BLaER1 treated with 17β-estradiol and CSF1 and Interleukin-3, amounts not matched to agents 10 nM and 100 nM (cell line): ENCODE measurements at regions not wholly inside any gene's neighbourhood (a gene's known extent, or its start where the extent isn't known, plus 50 kb on each side); places are given as distances from the start of the nearest gene placed in this dataset.
"Not testable (repeated sequence)": the region's sequence is repeated elsewhere in the genome, so short reads cannot be mapped to it uniquely, and the experiment has no call there.

Source experiments
- H3K27ac ChIP-seq, 11 experiments: shearing (Covaris generic); formaldehyde crosslinking; 2 replicates each; pipeline ENCODE4 v1.8.1; 2022
- H3K27me3 ChIP-seq, 11 experiments: shearing (Covaris generic); formaldehyde crosslinking; 2 replicates each; pipeline ENCODE4 v1.8.1; 2022
- H3K36me3 ChIP-seq, 11 experiments: shearing (Covaris generic); formaldehyde crosslinking; 2 replicates each; pipeline ENCODE4 v1.8.1; 2022
- H3K4me1 ChIP-seq, 10 experiments: shearing (Covaris generic); formaldehyde crosslinking; 2 replicates each; pipeline ENCODE4 v1.8.1; 2022
- H3K4me2 ChIP-seq, 11 experiments: shearing (Covaris generic); formaldehyde crosslinking; 2 replicates each; pipeline ENCODE4 v1.8.1; 2022
- H3K4me3 ChIP-seq, 10 experiments: shearing (Covaris generic); formaldehyde crosslinking; 2 replicates each; pipeline ENCODE4 v1.8.1; 2022
- H3K9ac ChIP-seq, 11 experiments: shearing (Covaris generic); formaldehyde crosslinking; 2 replicates each; pipeline ENCODE4 v1.8.1; 2022
- H3K9me3 ChIP-seq, 11 experiments: shearing (Covaris generic); formaldehyde crosslinking; replicated peaks in 1 of 11; 2 replicates each; pipeline ENCODE4 v1.8.1; 2022
- H4K20me1 ChIP-seq, 11 experiments: shearing (Covaris generic); formaldehyde crosslinking; 2 replicates each; pipeline ENCODE4 v1.8.1; 2022
- Cebpa-rat ChIP-seq, 11 experiments: shearing (Covaris generic); IDR thresholded peaks; 2 replicates each; pipeline ENCODE4 v1.8.1; 2022

DNA sequence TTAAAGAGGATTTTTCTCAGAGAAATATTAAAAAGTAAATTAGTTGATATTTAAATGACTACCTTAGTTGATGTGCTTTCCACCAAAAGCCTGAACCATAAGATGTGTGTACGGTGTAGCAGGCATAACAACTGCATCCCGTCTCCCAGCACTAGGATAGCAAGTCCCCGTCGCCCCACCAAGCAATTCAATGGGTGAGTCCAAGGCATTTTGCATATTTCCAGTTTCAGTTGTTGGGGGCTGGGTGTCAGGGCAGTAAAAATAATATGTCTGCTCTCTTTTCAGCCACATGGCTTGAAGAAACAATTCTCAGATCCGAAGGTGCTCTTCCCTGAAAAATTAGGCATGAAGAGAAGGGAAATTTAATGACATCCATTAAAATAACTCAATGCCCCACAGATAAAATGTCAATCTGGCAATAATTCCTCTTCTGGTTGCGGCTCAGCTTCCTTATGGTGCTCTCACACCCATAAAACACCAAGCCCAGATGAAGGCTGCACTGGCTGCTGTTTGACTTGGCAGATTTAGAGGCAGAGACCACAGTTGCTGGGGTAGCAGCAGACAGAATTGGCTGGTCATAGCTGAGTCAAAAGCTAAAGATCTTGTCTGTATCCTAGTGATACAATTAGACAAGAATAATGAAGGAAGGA lies 124.4 kb upstream of the ADCY2 start:
- Histone ChIP-seq H3K9me3 (no peaks in the 10 kb centered on the region), H3K4me3 (no peak overlapping the region), H3K9ac (no peak overlapping the region), H3K4me2 (no peak overlapping the region), H3K4me1 (no peaks in the 10 kb centered on the region), H3K27ac (no peak overlapping the region), H3K36me3 (no peaks in the 10 kb centered on the region), H3K27me3 (no peaks in the 10 kb centered on the region), H4K20me1 (no peaks in the 10 kb centered on the region)
- no peak for TF ChIP-seq Cebpa-rat (IDR thresholded peaks at IDR 0.05)

GRCh38 chr5:7272408-7272965 lies 123.5 kb upstream of the ADCY2 start:
- no peak for TF ChIP-seq Cebpa-rat (IDR thresholded peaks at IDR 0.05)
- H3K36me3 ChIP-seq, result no peaks in the 10 kb centered on the region
- no peaks in the 10 kb centered on the region for H3K4me1 ChIP-seq
- no peak overlapping the region for H3K4me2 ChIP-seq
- H3K9me3 ChIP-seq, result no peaks in the 10 kb centered on the region
- H3K27me3 ChIP-seq, result no peaks in the 10 kb centered on the region
- no peaks in the 10 kb centered on the region for H4K20me1 ChIP-seq
- H3K27ac ChIP-seq, result no peak overlapping the region
- H3K9ac ChIP-seq, result no peak overlapping the region
- no peak overlapping the region for H3K4me3 ChIP-seq

GRCh38 chr5:7274203-7274602 lies 121.7 kb upstream of the ADCY2 start:
- Histone ChIP-seq H3K27me3 (no peaks in the 10 kb centered on the region), H3K4me3 (no peak overlapping the region), H3K4me1 (no peaks in the 10 kb centered on the region), H3K27ac (no peak overlapping the region), H3K36me3 (no peaks in the 10 kb centered on the region), H3K4me2 (no peak overlapping the region), H4K20me1 (no peaks in the 10 kb centered on the region), H3K9me3 (no peaks in the 10 kb centered on the region), H3K9ac (no peak overlapping the region)
- no peak for TF ChIP-seq Cebpa-rat (IDR thresholded peaks at IDR 0.05)

DNA sequence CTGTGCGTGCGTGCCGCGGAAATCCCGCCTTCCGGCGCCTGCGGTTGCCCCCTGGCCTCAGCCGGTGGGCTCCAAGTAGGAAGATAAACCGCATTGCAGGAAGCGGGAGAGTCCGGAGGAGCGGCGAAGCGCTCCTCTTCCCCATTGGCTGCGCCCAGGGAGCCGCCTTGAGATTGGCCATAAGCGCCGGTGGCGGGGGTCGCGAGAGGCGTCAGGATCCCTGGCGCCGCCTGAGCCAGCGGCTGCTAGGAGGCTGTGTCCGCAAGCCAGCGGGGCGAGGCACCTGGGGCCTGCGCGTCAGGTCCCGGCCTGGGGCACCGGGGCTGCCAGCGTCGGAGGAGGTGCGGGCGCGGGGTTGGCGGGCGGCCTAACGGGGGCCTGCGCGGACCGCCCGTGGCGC lies 106.3 kb upstream of the ADCY2 start:
- H3K4me2 ChIP-seq, H3K27ac ChIP-seq, H3K36me3 ChIP-seq, H4K20me1 ChIP-seq, H3K4me1 ChIP-seq, H3K4me3 ChIP-seq, H3K9me3 ChIP-seq, H3K9ac ChIP-seq, H3K27me3 ChIP-seq: not testable (repeated sequence)

GRCh38 chr5:7297821-7298220 lies 98.1 kb upstream of the ADCY2 start:
- H3K9me3 ChIP-seq, H4K20me1 ChIP-seq, H3K36me3 ChIP-seq, H3K4me3 ChIP-seq, H3K9ac ChIP-seq, H3K27me3 ChIP-seq, H3K4me1 ChIP-seq, H3K27ac ChIP-seq, H3K4me2 ChIP-seq: not testable (repeated sequence)

- H3K27ac ChIP-seq, H3K4me3 ChIP-seq, H3K4me2 ChIP-seq, H3K9me3 ChIP-seq, H3K9ac ChIP-seq, H3K4me1 ChIP-seq, H3K27me3 ChIP-seq, H3K36me3 ChIP-seq, H4K20me1 ChIP-seq: not testable (repeated sequence)
Measured at GRCh38 chr5:7299731-7300130, 96.2 kb upstream of the ADCY2 start.

- not testable (repeated sequence) for H3K27ac ChIP-seq, H3K4me2 ChIP-seq, H3K9ac ChIP-seq, H3K9me3 ChIP-seq, H3K27me3 ChIP-seq, H3K4me3 ChIP-seq, H4K20me1 ChIP-seq, H3K36me3 ChIP-seq, H3K4me1 ChIP-seq
Measured at GRCh38 chr5:7305000-7305674, 90.8 kb upstream of the ADCY2 start.

- not testable (repeated sequence) for H3K9ac ChIP-seq, H3K9me3 ChIP-seq, H3K27ac ChIP-seq, H3K27me3 ChIP-seq, H3K4me3 ChIP-seq, H4K20me1 ChIP-seq, H3K4me2 ChIP-seq, H3K4me1 ChIP-seq, H3K36me3 ChIP-seq
Measured at GRCh38 chr5:7306556-7306955, 89.4 kb upstream of the ADCY2 start.

- H3K36me3 ChIP-seq, H3K9ac ChIP-seq, H3K4me2 ChIP-seq, H3K27ac ChIP-seq, H3K27me3 ChIP-seq, H3K9me3 ChIP-seq, H3K4me3 ChIP-seq, H3K4me1 ChIP-seq, H4K20me1 ChIP-seq: not testable (repeated sequence)
Measured at GRCh38 chr5:7307709-7308108, 88.2 kb upstream of the ADCY2 start.

GRCh38 chr5:7309715-7310114 lies 86.2 kb upstream of the ADCY2 start:
- not testable (repeated sequence) for H3K4me3 ChIP-seq, H3K4me1 ChIP-seq, H3K4me2 ChIP-seq, H3K9me3 ChIP-seq, H3K27ac ChIP-seq, H3K36me3 ChIP-seq, H3K9ac ChIP-seq, H3K27me3 ChIP-seq, H4K20me1 ChIP-seq

DNA sequence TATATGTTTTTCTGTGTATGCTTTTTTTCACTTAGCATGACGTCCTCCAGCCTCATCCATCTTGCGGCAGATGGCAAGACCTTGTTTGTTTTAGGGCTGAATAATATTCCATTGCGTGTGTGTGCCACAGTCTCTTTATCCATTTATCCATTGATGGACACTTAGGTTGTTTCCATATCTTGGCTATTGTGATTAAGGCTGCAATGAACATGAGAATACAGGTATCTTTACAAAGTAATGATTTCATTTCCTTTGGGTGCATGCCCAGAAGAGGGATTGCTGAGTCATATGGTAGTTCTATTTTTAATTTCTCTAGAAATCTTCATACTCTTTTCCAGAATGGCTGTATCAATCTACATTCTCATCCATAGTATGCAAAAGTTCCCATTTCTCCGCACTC lies 85.3 kb upstream of the ADCY2 start:
- not testable (repeated sequence) for H3K4me2 ChIP-seq

More for the DNA sequence above, 85.3 kb upstream of the ADCY2 start:
- H3K27ac ChIP-seq, H3K4me3 ChIP-seq, H4K20me1 ChIP-seq, H3K9me3 ChIP-seq, H3K36me3 ChIP-seq, H3K9ac ChIP-seq, H3K27me3 ChIP-seq, H3K4me1 ChIP-seq: not testable (repeated sequence)
